ENCODE measurements at regions not wholly inside any gene's neighbourhood (a gene's known extent, or its start where the extent isn't known, plus 50 kb on each side); places are given as distances from the start of the nearest gene placed in this dataset.

- TF ChIP-seq CTCF (IDR thresholded peaks at IDR 0.05), result no peak
- no peak for TF ChIP-seq POLR2A (IDR thresholded peaks at IDR 0.05)
- no peak for TF ChIP-seq POLR2AphosphoS5 (IDR thresholded peaks at IDR 0.05)
- no peak for TF ChIP-seq EP300 (IDR thresholded peaks at IDR 0.05)
Observed at GRCh38 chr11:90788961-90789360, 566.1 kb upstream of the CHORDC1 start.
